ENCODE measurements at regions not wholly inside any gene's neighbourhood (a gene's known extent, or its start where the extent isn't known, plus 50 kb on each side); places are given as distances from the start of the nearest gene placed in this dataset.

- TF ChIP-seq, protein P1, sequence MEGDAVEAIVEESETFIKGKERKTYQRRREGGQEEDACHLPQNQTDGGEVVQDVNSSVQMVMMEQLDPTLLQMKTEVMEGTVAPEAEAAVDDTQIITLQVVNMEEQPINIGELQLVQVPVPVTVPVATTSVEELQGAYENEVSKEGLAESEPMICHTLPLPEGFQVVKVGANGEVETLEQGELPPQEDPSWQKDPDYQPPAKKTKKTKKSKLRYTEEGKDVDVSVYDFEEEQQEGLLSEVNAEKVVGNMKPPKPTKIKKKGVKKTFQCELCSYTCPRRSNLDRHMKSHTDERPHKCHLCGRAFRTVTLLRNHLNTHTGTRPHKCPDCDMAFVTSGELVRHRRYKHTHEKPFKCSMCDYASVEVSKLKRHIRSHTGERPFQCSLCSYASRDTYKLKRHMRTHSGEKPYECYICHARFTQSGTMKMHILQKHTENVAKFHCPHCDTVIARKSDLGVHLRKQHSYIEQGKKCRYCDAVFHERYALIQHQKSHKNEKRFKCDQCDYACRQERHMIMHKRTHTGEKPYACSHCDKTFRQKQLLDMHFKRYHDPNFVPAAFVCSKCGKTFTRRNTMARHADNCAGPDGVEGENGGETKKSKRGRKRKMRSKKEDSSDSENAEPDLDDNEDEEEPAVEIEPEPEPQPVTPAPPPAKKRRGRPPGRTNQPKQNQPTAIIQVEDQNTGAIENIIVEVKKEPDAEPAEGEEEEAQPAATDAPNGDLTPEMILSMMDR (conservative IDR thresholded peaks at IDR 0.05; ENCODE audit: low read depth, low read length): no peak
- TF ChIP-seq EZH2phosphoT487 (IDR thresholded peaks at IDR 0.05; ENCODE audit: borderline replicate concordance, low read length): no peak
These were observed 220.0 kb upstream of the TCERG1L start for GRCh38 chr10:131531265-131532190.
